WTC11 (cell line): ENCODE measurements at regions not wholly inside any gene's neighbourhood (a gene's known extent, or its start where the extent isn't known, plus 50 kb on each side); places are given as distances from the start of the nearest gene placed in this dataset.

ENCODE experiments used
- ATAC-seq: fragments of 200-7000 bp; cut with Tn5 transposase; 2 replicates; pipeline ENCODE4 v1.10.0; 2021; ENCODE audit warnings: mild to moderate bottlenecking, moderate library complexity
- CTCF ChIA-PET: fragments of 300-600 bp; sonication (Branson Sonifier 250); formaldehyde crosslinking; loops from one replicate; lab custom pipeline; 2021; ENCODE audit warnings: antibody characterized with exemption; lab: Charles Lee
- POLR2A ChIA-PET: fragments of 350-600 bp; sonication (Branson Sonifier 250); formaldehyde crosslinking; loops from one replicate; lab custom pipeline; 2021; ENCODE audit warnings: antibody characterized with exemption; lab: Charles Lee
- DNase-seq: peaks from one replicate; pipeline ENCODE4 v3.0.0; 2021; ENCODE audit warnings: low spot score
- H3K27ac Mint-ChIP-seq: 2 replicates; pipeline ENCODE4 v1.8.0; 2021; ENCODE audit warnings: mixed read lengths
- H3K27me3 Mint-ChIP-seq: 2 replicates; pipeline ENCODE4 v1.8.0; 2021; ENCODE audit warnings: low read depth, mild to moderate bottlenecking, moderate library complexity, mixed read lengths
- H3K36me3 Mint-ChIP-seq: 2 replicates; pipeline ENCODE4 v1.8.0; 2021; ENCODE audit warnings: mixed read lengths
- H3K4me1 Mint-ChIP-seq: 2 replicates; pipeline ENCODE4 v1.8.0; 2022; ENCODE audit warnings: mixed read lengths
- H3K4me3 Mint-ChIP-seq: 2 replicates; pipeline ENCODE4 v1.8.0; 2021; ENCODE audit warnings: mild to moderate bottlenecking, moderate library complexity, mixed read lengths
- H3K9me3 Mint-ChIP-seq: 2 replicates; pipeline ENCODE4 v1.8.0; 2021; ENCODE audit warnings: mixed read lengths
- ATF1 ChIP-seq: sonication (generic); formaldehyde crosslinking; IDR thresholded peaks from 2 replicates; pipeline ENCODE4 v1.8.1; 2023; ENCODE audit warnings: mild to moderate bottlenecking, moderate library complexity, missing genetic modification reagents
- CREB1 ChIP-seq: sonication (generic); formaldehyde crosslinking; IDR thresholded peaks from 2 replicates; pipeline ENCODE4 v1.8.0; 2023; ENCODE audit warnings: mild to moderate bottlenecking, missing genetic modification reagents
- FOXJ3 ChIP-seq: sonication (generic); formaldehyde crosslinking; IDR thresholded peaks from 2 replicates; pipeline ENCODE4 v1.9.0; 2021; ENCODE audit warnings: missing genetic modification reagents, mild to moderate bottlenecking, borderline replicate concordance
- FOXK1 ChIP-seq: sonication (generic); formaldehyde crosslinking; IDR thresholded peaks from 2 replicates; pipeline ENCODE4 v1.8.0; 2022; ENCODE audit warnings: mild to moderate bottlenecking, moderate library complexity, missing genetic modification reagents
- IRF2 ChIP-seq: sonication (generic); formaldehyde crosslinking; IDR thresholded peaks from 2 replicates; pipeline ENCODE4 v1.8.0; 2022; ENCODE audit warnings: low read depth, missing genetic modification reagents, borderline replicate concordance
- NR1H2 ChIP-seq: sonication (generic); formaldehyde crosslinking; IDR thresholded peaks from 2 replicates; pipeline ENCODE4 v1.9.0; 2021; ENCODE audit warnings: mild to moderate bottlenecking, moderate library complexity, missing genetic modification reagents
- NR3C1 ChIP-seq: sonication (generic); formaldehyde crosslinking; conservative IDR thresholded peaks from 2 replicates; pipeline ENCODE4 v1.8.1; 2023; ENCODE audit warnings: low read depth, mild to moderate bottlenecking, missing genetic modification reagents
- TP53 ChIP-seq: sonication (generic); formaldehyde crosslinking; IDR thresholded peaks from 2 replicates; pipeline ENCODE4 v1.8.1; 2023; ENCODE audit warnings: mild to moderate bottlenecking, missing genetic modification reagents
- ZNF263 ChIP-seq: sonication (generic); formaldehyde crosslinking; IDR thresholded peaks from 2 replicates; pipeline ENCODE4 v1.8.1; 2022; ENCODE audit warnings: low read depth, mild to moderate bottlenecking, moderate library complexity, missing genetic modification reagents
- ZNF317 ChIP-seq: sonication (generic); formaldehyde crosslinking; IDR thresholded peaks from 2 replicates; pipeline ENCODE4 v1.8.1; 2023; ENCODE audit warnings: low read depth, mild to moderate bottlenecking, moderate library complexity, missing genetic modification reagents, borderline replicate concordance
- TF ChIP-seq, protein P1 (sequence below): fragments of 250-450 bp; sonication (Bioruptor Pico); IDR thresholded peaks from 2 replicates; pipeline ENCODE4 v2.1.2; 2022; ENCODE audit warnings: mild to moderate bottlenecking, moderate library complexity
- TF ChIP-seq, protein P2 (sequence below): sonication (generic); formaldehyde crosslinking; IDR thresholded peaks from 2 replicates; pipeline ENCODE4 v1.8.1; 2022; ENCODE audit warnings: mild to moderate bottlenecking, missing genetic modification reagents, moderate library complexity, borderline replicate concordance
- TF ChIP-seq, protein P3 (sequence below): fragments of 250-450 bp; sonication (Bioruptor Pico); IDR thresholded peaks from 2 replicates; pipeline ENCODE4 v1.9.0; 2021; ENCODE audit warnings: mild to moderate bottlenecking
- TF ChIP-seq, protein P4 (sequence below): sonication (generic); formaldehyde crosslinking; IDR thresholded peaks from 2 replicates; pipeline ENCODE4 v1.8.1; 2023; ENCODE audit warnings: mild to moderate bottlenecking, missing genetic modification reagents, moderate library complexity
- TF ChIP-seq, protein P5 (sequence below): fragments of 250-450 bp; sonication (Bioruptor Pico); IDR thresholded peaks from 2 replicates; pipeline ENCODE4 v1.9.0; 2021; ENCODE audit warnings: moderate library complexity, mild to moderate bottlenecking, inconsistent platforms, borderline replicate concordance
- TF ChIP-seq, protein P6 (sequence below): sonication (generic); formaldehyde crosslinking; IDR thresholded peaks from 2 replicates; pipeline ENCODE4 v1.8.0; 2022; ENCODE audit warnings: mild to moderate bottlenecking, missing genetic modification reagents
- TF ChIP-seq, protein P7 (sequence below): sonication (generic); formaldehyde crosslinking; IDR thresholded peaks from 2 replicates; pipeline ENCODE4 v1.8.0; 2023; ENCODE audit warnings: missing genetic modification reagents
- TF ChIP-seq, protein P8 (sequence below): sonication (generic); formaldehyde crosslinking; IDR thresholded peaks from 2 replicates; pipeline ENCODE4 v1.8.0; 2022; ENCODE audit warnings: mild to moderate bottlenecking, missing genetic modification reagents
- TF ChIP-seq, protein P9 (sequence below): fragments of 250-450 bp; sonication (Bioruptor Pico); conservative IDR thresholded peaks from 2 replicates; pipeline ENCODE4 v1.9.0; 2021; ENCODE audit warnings: mild to moderate bottlenecking

DNA sequence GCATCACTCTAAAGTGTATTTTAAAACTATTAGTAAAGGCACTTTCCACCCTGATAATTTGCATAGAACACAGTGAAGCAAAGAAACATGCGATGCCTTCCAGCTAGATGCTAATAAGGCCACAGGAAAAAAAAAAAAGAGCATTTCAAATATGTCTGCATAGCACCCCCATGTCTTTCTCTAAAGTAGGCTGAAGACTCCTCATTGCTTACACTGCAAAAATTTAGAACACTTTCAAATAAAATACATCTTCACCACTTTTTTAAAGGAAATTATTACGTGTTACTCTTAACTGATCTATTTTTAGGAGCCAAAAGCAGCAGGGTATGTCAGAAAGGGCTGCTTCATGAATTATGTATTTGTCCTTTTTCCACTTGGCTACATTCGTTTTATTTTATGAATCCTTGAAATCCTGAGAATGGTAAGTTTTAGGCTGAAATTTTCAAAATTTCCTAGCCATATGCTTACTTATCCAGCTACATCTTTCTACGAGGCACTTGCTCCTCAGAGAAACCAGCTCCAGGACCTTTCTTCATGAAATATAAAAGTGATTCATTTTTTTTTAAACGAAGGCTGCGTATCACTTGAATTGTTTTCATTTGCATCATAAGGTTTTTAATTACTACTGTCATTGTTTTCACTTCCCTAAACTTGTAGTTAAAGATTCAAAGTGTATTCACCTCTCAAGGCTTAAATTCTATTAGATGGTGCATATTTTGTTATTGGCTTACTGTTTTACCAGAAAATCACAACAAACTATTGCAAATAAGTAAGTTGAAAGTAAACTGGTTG lies 513.0 kb downstream of the PTPRC start:
- Mint-ChIP-seq H3K27me3 (no peaks in the 10 kb centered on the region), H3K9me3 (no peaks in the 10 kb centered on the region), H3K4me3 (no peak overlapping the region), H3K27ac (no peak overlapping the region), H3K36me3 (no peaks in the 10 kb centered on the region), H3K4me1 (peaks cover 33% of the 10 kb centered on the region)
- ATAC-seq = no peak
- TF ChIP-seq CREB1 (CRISPR knock-in tag) (no peak), NR3C1 (no peak), TP53 (CRISPR knock-in tag) (no peak), ATF1 (no peak), IRF2 (CRISPR knock-in tag) (no peak), FOXK1 (no peak), ZNF263 (CRISPR knock-in tag) (no peak)
- TF ChIP-seq, protein P1, sequence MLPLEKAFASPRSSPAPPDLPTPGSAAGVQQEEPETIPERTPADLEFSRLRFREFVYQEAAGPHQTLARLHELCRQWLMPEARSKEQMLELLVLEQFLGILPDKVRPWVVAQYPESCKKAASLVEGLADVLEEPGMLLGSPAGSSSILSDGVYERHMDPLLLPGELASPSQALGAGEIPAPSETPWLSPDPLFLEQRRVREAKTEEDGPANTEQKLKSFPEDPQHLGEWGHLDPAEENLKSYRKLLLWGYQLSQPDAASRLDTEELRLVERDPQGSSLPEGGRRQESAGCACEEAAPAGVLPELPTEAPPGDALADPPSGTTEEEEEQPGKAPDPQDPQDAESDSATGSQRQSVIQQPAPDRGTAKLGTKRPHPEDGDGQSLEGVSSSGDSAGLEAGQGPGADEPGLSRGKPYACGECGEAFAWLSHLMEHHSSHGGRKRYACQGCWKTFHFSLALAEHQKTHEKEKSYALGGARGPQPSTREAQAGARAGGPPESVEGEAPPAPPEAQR (CRISPR knock-in tag) = no peak
- TF ChIP-seq, protein P2, sequence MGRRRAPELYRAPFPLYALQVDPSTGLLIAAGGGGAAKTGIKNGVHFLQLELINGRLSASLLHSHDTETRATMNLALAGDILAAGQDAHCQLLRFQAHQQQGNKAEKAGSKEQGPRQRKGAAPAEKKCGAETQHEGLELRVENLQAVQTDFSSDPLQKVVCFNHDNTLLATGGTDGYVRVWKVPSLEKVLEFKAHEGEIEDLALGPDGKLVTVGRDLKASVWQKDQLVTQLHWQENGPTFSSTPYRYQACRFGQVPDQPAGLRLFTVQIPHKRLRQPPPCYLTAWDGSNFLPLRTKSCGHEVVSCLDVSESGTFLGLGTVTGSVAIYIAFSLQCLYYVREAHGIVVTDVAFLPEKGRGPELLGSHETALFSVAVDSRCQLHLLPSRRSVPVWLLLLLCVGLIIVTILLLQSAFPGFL = no peak
- TF ChIP-seq, protein P3, sequence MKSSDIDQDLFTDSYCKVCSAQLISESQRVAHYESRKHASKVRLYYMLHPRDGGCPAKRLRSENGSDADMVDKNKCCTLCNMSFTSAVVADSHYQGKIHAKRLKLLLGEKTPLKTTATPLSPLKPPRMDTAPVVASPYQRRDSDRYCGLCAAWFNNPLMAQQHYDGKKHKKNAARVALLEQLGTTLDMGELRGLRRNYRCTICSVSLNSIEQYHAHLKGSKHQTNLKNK (CRISPR knock-in tag) = no peak
- TF ChIP-seq, protein P4, sequence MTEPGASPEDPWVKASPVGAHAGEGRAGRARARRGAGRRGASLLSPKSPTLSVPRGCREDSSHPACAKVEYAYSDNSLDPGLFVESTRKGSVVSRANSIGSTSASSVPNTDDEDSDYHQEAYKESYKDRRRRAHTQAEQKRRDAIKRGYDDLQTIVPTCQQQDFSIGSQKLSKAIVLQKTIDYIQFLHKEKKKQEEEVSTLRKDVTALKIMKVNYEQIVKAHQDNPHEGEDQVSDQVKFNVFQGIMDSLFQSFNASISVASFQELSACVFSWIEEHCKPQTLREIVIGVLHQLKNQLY (CRISPR knock-in tag) = no peak
- TF ChIP-seq, protein P5, sequence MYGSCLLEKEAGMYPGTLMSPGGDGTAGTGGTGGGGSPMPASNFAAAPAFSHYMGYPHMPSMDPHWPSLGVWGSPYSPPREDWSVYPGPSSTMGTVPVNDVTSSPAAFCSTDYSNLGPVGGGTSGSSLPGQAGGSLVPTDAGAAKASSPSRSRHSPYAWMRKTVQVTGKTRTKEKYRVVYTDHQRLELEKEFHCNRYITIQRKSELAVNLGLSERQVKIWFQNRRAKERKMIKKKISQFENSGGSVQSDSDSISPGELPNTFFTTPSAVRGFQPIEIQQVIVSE (CRISPR knock-in tag) = no peak
- TF ChIP-seq, protein P6, sequence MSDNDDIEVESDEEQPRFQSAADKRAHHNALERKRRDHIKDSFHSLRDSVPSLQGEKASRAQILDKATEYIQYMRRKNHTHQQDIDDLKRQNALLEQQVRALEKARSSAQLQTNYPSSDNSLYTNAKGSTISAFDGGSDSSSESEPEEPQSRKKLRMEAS (CRISPR knock-in tag) = no peak
- TF ChIP-seq, protein P7, sequence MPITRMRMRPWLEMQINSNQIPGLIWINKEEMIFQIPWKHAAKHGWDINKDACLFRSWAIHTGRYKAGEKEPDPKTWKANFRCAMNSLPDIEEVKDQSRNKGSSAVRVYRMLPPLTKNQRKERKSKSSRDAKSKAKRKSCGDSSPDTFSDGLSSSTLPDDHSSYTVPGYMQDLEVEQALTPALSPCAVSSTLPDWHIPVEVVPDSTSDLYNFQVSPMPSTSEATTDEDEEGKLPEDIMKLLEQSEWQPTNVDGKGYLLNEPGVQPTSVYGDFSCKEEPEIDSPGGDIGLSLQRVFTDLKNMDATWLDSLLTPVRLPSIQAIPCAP (CRISPR knock-in tag) = no peak
- ChIA-PET CTCF (no interaction called here), POLR2A (interaction anchor here (0.6 kb wide), 1 partner anchor 16 kb away, joined by 8 read pairs; no protein-coding TSS in a partner anchor)
- DNase-seq = no peak

DNA sequence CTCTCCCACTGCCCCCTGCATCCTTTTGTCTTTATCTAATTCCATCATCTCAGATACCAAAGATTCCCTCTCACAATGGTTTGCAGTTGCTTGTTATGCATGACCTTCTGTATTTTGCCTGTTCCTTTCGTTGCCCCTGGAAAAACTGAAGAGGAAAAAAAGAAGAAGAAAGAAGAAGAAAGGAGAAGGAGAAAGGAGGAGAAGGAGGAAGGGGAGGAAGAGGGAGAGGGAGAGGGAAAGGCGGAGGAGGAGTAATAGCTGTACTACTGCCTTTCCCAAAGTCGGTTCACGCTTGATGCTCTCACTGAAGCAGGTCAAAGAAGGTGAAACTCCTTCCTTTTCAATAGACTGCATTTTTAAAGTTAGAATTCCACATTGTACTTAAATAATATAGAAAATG lies 513.8 kb downstream of the PTPRC start:
- CTCF ChIA-PET = interaction anchor here (1.0 kb wide), 1 partner anchor 364 kb away, joined by 3 read pairs; no protein-coding TSS in a partner anchor
- H3K4me3 Mint-ChIP-seq = no peak overlapping the region

More for the DNA sequence above, 513.8 kb downstream of the PTPRC start:
- POLR2A ChIA-PET = no interaction called here
- H3K4me1 Mint-ChIP-seq = peaks cover 35% of the 10 kb centered on the region
- TF ChIP-seq NR1H2 (CRISPR knock-in tag) = no peak
- peak; percentile 30; the same call in 1 of the 2 replicates for TF ChIP-seq ZNF317 (CRISPR knock-in tag)
- TF ChIP-seq, protein P8, sequence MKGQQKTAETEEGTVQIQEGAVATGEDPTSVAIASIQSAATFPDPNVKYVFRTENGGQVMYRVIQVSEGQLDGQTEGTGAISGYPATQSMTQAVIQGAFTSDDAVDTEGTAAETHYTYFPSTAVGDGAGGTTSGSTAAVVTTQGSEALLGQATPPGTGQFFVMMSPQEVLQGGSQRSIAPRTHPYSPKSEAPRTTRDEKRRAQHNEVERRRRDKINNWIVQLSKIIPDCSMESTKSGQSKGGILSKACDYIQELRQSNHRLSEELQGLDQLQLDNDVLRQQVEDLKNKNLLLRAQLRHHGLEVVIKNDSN = no peak
- TF ChIP-seq, protein P9, sequence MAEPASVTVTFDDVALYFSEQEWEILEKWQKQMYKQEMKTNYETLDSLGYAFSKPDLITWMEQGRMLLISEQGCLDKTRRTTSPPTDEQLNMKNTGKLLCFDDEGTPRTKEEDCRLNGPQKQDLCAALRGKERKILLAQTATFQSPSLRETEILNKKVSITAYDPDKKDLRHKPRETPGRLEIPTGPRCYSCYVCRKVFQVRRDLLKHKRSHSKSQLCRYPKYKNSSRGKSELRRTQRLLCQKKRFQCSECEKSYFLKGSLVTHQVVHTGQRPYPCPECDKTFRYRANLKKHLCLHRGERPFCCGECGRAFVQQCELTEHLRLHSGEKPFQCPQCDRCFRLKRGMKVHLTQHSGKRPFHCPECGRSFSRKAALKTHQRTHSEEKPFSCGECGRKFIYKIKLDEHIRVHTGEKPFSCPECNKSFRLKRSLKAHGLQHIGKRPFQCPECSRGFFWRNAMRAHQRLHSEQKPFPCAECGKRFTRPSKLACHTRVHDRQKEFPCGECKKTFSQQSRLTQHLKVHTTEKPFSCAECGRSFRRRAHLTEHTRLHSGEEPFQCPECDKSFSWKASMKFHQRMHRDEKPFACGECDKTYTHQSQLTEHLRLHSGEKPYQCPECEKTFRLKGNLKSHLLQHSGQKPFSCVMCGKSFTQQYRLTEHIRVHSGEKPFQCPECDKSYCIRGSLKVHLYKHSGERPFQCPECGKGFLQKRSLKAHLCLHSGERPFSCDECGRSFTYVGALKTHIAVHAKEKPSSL (CRISPR knock-in tag) = no peak
- no peak for TF ChIP-seq FOXJ3
- no peak for DNase-seq
- H3K27me3 Mint-ChIP-seq = no peaks in the 10 kb centered on the region
- no peaks in the 10 kb centered on the region for H3K36me3 Mint-ChIP-seq
- no peaks in the 10 kb centered on the region for H3K9me3 Mint-ChIP-seq
- no peak overlapping the region for H3K27ac Mint-ChIP-seq
- ATAC-seq = peak; percentile 47; the same call in 1 of the 2 replicates
